ENCODE measurements at regions not wholly inside any gene's neighbourhood (a gene's known extent, or its start where the extent isn't known, plus 50 kb on each side); places are given as distances from the start of the nearest gene placed in this dataset.

- no peak for DNase-seq
Observed at GRCh38 chr3:139285691-139286090, 58.1 kb upstream of the MRPS22 start.

- no peak for DNase-seq
Observed at GRCh38 chr3:139286241-139286640, 57.6 kb upstream of the MRPS22 start.

GRCh38 chr3:139286825-139287224 is 57.0 kb upstream of the MRPS22 start:
- DNase-seq = no peak

DNA sequence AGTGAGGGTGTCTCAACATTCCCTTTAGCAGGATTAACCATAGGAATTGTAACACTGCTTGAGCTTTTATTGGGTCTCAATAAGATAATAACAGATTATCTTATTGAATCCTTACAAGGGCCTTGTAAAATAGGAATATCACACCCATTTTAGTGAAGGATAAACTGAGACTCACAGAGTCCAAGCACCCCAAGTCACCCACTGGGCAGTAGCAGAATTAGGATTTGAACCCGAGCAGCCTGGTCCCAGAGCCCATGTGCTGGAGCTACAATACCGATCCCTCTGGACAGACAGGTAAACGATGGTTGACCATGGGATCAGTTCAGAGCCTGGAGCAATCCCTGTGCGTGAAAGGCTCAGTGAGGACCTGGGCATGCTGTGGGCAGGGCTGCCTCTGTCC is 56.3 kb upstream of the MRPS22 start:
- no peak for DNase-seq

GRCh38 chr3:139288266-139288821 is 55.5 kb upstream of the MRPS22 start:
- no peak for DNase-seq

DNA sequence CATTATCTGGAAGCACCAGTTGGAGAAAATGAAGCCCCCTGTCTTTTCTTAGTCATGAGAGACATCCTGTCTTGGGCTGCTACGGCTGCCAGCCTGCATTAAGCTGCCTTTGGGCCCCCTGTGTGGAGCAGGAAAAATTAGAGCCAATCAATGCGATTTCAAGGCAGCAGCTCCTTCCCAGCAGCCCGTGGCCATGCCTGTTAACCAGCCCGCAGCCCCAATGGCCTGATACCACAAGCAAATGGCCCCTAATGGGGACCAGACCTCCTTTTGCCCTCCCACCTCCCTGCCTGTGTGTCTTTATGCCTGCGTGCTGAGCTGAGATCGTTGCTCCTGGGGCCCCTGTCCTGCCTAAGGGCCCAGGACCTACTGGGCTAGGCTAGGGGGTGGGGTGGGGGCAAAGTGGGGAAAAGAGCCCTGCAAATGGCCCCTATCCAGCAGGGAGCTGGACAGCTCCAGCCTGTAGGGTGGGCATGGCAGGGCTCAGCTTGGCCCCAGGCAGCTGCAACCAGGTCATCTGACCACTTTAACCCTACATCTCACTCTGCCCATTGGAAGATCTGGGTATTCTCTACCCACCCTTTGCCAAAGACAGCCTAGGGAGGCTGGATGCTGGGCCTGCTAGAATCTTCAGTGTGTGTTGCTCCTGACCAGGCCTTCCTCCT is 53.8 kb upstream of the MRPS22 start:
- no peak for DNase-seq

DNA sequence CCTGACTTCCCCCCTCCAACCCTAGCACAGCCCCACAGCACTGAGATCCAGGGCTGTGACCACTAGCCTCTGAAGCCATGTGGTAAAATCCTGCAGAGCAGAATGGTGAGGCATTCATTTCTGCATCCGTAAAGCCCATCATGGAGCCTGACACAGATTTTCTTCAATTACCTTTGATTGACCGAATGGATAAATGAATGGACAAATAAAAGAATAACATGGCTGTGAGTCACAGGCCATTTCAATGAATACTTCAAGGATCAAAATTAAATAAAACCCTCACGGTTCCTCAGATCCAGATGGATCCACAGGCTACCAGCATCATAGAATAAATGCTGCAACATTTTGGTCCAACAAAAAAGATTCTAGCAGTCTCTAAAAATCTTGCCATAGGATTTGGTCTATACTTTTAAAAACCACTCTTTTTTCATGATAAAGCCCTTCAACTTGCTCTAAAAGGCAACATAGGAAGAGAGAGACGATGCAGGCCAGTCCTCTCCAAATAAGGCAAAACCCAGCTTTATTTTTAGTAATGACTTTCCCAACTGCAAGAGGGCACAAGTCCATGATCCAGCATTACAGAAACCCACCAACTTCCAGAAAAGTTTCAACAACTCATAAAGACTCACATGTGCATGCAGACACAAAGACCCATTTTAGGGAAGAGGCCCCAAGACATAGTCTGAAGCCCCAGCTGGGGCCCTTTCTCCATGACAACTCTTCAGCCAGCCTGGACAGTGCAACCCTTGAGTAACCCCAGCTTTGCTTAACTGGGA is 52.4 kb upstream of the MRPS22 start:
- DNase-seq = no peak

DNA sequence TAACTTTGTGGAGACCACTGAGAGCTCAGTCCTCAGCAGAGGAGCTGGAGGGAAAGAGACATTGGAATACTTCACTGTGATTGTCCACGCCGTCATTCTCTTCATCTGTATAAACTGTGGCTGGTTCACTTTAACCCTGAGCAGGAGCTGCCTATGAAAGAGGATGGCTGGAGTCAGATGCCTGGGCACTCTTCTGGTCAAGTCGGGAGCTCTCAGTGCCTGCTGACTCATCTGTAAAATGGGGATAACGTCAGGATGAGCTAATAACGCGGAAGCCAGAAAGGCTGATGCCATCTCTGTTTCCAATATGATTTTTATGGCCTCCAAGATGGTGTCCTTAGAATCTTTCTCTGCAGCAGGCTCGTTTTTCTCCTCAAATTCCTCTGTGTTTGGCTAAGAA is 51.6 kb upstream of the MRPS22 start:
- no peak for DNase-seq

DNA sequence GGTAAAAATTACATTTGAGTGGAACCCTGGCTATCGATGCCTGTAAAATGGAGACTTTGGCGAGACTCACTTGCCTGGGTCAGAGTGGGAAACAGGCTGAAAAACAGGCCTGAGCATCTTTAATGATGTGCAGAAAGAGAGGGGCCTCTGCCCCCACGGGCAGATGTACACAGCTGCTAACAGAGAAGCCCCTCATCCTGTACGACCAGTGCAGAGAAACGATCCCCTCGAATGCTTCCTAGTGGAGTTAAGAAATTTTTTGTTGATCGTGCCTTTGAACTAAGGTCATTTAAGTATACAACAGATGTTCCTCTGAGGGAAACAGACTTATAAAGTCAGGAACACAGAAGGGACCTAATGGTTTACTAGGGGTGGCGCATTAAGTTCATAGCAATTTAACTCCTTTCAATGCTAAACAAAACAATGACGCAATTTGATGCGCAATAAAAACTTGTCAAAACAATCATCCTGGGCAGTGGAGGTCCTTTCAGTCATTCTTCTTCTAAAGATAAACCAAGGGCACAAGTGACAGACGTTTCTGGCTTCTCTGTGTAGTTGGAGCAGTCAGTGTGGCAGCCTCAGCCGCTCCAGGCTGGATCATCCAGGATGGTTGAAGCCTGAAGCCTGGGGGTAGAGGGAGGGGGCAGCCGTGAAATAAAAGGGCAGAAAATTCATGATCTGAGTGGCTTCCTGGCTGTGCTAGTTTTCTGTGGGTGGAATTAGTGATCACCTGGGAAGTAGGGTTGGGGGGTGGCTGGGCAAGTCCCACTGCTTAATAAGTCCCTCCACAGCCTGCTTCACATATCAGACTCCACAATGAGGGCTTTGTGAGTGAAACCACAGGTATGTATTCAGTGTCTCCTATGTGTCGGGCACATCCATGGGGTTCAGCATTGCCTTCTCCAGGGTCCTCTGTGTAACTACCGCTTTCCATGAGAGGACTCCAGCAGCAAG is 50.8 kb upstream of the MRPS22 start:
- no peak for DNase-seq

DNA sequence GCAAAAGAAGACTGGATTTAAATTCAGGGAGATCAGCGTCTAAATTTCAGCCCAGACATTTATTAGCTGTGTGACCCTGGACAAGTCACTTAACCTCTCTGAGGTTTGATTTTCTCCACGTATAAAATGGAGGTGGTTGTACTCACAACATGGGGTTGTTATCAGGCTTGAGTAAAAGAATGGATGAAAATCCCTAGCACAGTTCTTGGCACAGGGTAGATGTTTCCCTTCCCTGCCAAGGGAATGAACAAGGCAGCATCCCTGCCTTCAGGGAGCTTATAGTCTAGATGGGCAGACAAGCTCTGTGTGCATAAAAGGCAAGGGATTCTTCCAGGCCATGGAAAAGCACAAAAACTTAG is 50.2 kb upstream of the MRPS22 start:
- no peak for DNase-seq
